BJ (cell line): ENCODE measurements at regions not wholly inside any gene's neighbourhood (a gene's known extent, or its start where the extent isn't known, plus 50 kb on each side); places are given as distances from the start of the nearest gene placed in this dataset.

ENCODE experiments used
- CTCF ChIA-PET: fragments of 350-600 bp; formaldehyde crosslinking; extraction: SDS; loops from one replicate; lab custom pipeline; 2021; ENCODE audit warnings: antibody characterized with exemption, inconsistent platforms; lab: Yijun Ruan, JAX
- POLR2A ChIA-PET: fragments of 300-600 bp; sonication (Branson Sonifier 250); formaldehyde crosslinking; extraction: SDS; loops from one replicate; lab custom pipeline; 2021; ENCODE audit warnings: antibody characterized with exemption; lab: Charles Lee
- DNase-seq: peaks from one replicate; pipeline ENCODE4 v3.0.0-alpha.2; 2011; ENCODE audit warnings: low read depth
- H3K27me3 ChIP-seq: 2 replicates; pipeline ENCODE4 v1.6.0; 2011; ENCODE audit warnings: low read length; ENCODE audit not compliant: control insufficient read depth, insufficient read depth
- H3K36me3 ChIP-seq: 2 replicates; pipeline ENCODE4 v1.5.1; 2011; ENCODE audit warnings: low read length; ENCODE audit not compliant: control insufficient read depth, insufficient read depth
- H3K4me3 ChIP-seq: 2 replicates; pipeline ENCODE4 v1.5.1; 2011; ENCODE audit warnings: low read depth, mild to moderate bottlenecking, control low read depth, low read length
- CTCF ChIP-seq: IDR thresholded peaks from 2 replicates; pipeline ENCODE4 v1.5.1; 2011; ENCODE audit warnings: low read depth, mild to moderate bottlenecking, control low read depth, inconsistent platforms, low read length, moderate library complexity; ENCODE audit not compliant: insufficient read depth

- Histone ChIP-seq H3K4me3 (no peak overlapping the region), H3K36me3 (no peaks in the 10 kb centered on the region), H3K27me3 (no peaks in the 10 kb centered on the region)
- CTCF ChIA-PET: no interaction called here
- DNase-seq: no peak
- no peak for TF ChIP-seq CTCF
- POLR2A ChIA-PET: no interaction called here
Observed at GRCh38 chr5:116827078-116827477, 252.5 kb upstream of the SEMA6A start.

- H3K27me3 ChIP-seq: no peaks in the 10 kb centered on the region
- no peaks in the 10 kb centered on the region for H3K36me3 ChIP-seq
- CTCF ChIA-PET: no interaction called here
- DNase-seq: no peak
- POLR2A ChIA-PET: no interaction called here
- TF ChIP-seq CTCF: no peak
- H3K4me3 ChIP-seq: no peak overlapping the region
Observed at GRCh38 chr5:116825486-116825885, 250.9 kb upstream of the SEMA6A start.

- DNase-seq: no peak
- no peaks in the 10 kb centered on the region for H3K36me3 ChIP-seq
- H3K27me3 ChIP-seq: no peaks in the 10 kb centered on the region
- CTCF ChIA-PET: no interaction called here
- no peak for TF ChIP-seq CTCF
- POLR2A ChIA-PET: no interaction called here
- H3K4me3 ChIP-seq: no peak overlapping the region
Observed at GRCh38 chr5:116824751-116825438, 250.3 kb upstream of the SEMA6A start.

- ChIA-PET POLR2A (no interaction called here), CTCF (no interaction called here)
- Histone ChIP-seq H3K36me3 (no peaks in the 10 kb centered on the region), H3K27me3 (no peaks in the 10 kb centered on the region), H3K4me3 (no peak overlapping the region)
- no peak for DNase-seq
- no peak for TF ChIP-seq CTCF
Observed at GRCh38 chr5:116814626-116815385, 240.2 kb upstream of the SEMA6A start.

- ChIA-PET CTCF (no interaction called here), POLR2A (no interaction called here)
- Histone ChIP-seq H3K27me3 (no peaks in the 10 kb centered on the region), H3K36me3 (no peaks in the 10 kb centered on the region), H3K4me3 (no peak overlapping the region)
- DNase-seq: no peak
- TF ChIP-seq CTCF: no peak
Observed at GRCh38 chr5:116813906-116814305, 239.3 kb upstream of the SEMA6A start.
